ENCODE measurements at regions not wholly inside any gene's neighbourhood (a gene's known extent, or its start where the extent isn't known, plus 50 kb on each side); places are given as distances from the start of the nearest gene placed in this dataset.

DNA sequence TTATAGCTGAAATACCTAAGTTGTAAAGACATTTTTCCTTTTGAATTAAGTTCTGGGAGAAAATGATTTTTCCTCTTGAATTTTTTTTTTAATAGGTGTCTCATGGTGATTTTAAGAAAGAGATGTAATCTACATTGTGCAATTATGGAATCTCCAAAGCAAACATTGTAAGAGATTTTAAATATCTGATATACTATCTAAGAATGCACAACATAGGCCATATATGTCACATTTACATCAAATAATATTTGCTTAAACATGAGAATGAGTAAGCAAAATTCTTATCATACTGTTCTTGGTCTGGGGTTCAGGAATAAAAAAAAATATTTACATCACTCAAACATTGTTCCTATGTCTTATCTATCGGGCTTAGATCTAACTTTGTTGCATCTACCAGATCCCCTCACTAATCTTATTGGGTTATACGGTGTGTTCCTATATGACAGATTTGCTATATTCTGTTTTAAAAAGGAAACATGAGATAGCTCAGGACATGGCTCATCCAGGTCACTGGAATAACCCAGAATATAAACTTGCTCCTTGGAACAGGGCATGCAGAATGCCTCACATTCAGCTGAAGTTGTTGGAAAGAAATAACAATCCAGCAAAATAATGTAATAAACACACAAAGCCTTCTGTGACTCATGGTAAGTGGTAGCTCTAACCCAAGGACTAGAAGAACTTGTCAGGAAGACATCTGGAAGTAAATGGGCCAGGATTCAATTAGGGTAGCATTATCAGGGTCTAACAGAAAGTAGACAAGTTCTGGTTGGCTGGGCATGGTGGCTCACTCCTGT is 794.7 kb downstream of the IPMK start:
- Histone ChIP-seq H3K4me3 (ENCODE audit: low read depth, low read length) (no peak overlapping the region), H3K36me3 (replicated peaks) (no peaks in the 10 kb centered on the region), H3K27me3 (replicated peaks) (no peaks in the 10 kb centered on the region), H3K27ac (no peak overlapping the region)
- in situ Hi-C loops (cut with HindIII; ENCODE audit: low pct_ligation_motif_present, low sequenced_read_pairs) = no loop called here
- TF ChIP-seq, protein P1, sequence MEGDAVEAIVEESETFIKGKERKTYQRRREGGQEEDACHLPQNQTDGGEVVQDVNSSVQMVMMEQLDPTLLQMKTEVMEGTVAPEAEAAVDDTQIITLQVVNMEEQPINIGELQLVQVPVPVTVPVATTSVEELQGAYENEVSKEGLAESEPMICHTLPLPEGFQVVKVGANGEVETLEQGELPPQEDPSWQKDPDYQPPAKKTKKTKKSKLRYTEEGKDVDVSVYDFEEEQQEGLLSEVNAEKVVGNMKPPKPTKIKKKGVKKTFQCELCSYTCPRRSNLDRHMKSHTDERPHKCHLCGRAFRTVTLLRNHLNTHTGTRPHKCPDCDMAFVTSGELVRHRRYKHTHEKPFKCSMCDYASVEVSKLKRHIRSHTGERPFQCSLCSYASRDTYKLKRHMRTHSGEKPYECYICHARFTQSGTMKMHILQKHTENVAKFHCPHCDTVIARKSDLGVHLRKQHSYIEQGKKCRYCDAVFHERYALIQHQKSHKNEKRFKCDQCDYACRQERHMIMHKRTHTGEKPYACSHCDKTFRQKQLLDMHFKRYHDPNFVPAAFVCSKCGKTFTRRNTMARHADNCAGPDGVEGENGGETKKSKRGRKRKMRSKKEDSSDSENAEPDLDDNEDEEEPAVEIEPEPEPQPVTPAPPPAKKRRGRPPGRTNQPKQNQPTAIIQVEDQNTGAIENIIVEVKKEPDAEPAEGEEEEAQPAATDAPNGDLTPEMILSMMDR (IDR thresholded peaks at IDR 0.05; ENCODE audit: low read depth, low read length, missing control alignments) = no peak
- DNase-seq = no peak

DNA sequence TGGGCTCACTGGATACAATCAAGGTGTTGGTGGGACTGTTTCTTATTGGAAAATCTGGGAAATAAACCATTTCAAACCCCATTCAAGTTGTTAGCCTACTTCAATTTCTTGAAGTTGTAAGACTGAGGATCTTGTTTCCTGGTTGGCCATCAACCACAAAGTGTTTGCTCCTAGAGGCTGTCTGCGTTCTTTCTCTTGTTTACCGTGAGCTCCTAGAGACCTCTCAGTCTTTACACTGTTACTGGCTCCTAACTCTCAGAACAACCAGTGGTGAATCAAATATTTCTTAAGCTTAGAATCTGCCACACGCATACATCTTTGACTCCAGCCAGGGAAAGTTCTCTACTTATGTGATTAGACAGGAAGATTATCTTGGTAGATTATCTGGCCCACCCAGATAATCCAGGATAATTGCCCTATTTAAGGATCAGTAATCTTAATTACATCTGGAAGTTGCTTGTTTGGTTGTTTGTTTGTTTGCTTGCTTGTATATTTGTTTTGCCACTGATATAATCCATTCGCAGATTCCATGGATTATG is 798.7 kb downstream of the IPMK start:
- no peak overlapping the region for H3K27ac ChIP-seq
- H3K4me3 ChIP-seq (ENCODE audit: low read depth, low read length) = no peak overlapping the region
- TF ChIP-seq, protein P1 (IDR thresholded peaks at IDR 0.05; ENCODE audit: low read depth, low read length, missing control alignments) = no peak
- no peaks in the 10 kb centered on the region for H3K27me3 ChIP-seq (replicated peaks)
- H3K36me3 ChIP-seq (replicated peaks) = no peaks in the 10 kb centered on the region
- no peak for DNase-seq
- in situ Hi-C loops (cut with HindIII; ENCODE audit: low pct_ligation_motif_present, low sequenced_read_pairs) = no loop called here

DNA sequence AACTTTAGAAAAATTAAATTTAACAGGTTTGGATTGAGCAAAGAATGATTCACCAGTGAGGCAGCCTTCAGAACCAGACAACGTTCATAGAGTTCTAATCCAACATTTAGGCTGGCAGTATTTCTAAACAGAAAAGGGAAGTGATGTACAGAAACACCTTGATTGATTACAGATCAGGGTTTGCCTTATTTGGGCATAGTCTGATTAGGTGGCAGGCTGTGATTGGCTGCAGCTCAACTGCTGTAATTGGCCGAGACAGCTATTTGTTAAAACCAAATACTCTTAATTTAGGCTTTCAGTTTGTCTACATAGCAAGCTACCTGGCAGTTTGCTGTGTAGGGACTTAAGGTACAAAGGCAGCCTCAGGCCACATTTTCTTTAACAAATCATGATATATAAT is 802.5 kb downstream of the IPMK start:
- Histone ChIP-seq H3K36me3 (replicated peaks) (no peaks in the 10 kb centered on the region), H3K4me3 (ENCODE audit: low read depth, low read length) (no peak overlapping the region), H3K27ac (no peak overlapping the region), H3K27me3 (replicated peaks) (no peaks in the 10 kb centered on the region)
- DNase-seq = no peak
- TF ChIP-seq, protein P1 (IDR thresholded peaks at IDR 0.05; ENCODE audit: low read depth, low read length, missing control alignments) = no peak
- in situ Hi-C loops (cut with HindIII; ENCODE audit: low pct_ligation_motif_present, low sequenced_read_pairs) = no loop called here

DNA sequence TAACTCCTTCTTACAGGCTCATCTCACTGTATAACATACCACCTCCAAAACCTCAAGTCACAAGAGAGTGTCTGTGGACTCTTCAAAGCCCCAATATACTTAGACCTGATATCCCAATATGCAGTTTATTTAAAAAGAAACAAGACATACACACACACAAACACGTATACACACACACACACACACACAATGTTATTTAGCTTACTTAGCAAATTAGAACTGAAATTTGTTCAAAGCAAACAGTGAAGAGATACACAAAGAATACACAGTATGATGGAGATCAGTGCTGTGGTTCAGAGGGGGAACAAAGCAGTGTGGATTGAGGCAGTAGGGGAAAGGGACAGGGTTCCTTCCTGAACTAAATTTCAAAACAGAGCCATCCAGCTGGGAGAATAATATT is 807.2 kb downstream of the IPMK start:
- TF ChIP-seq, protein P1 (IDR thresholded peaks at IDR 0.05; ENCODE audit: low read depth, low read length, missing control alignments) = no peak
- in situ Hi-C loops (cut with HindIII; ENCODE audit: low pct_ligation_motif_present, low sequenced_read_pairs) = no loop called here
- Histone ChIP-seq H3K36me3 (replicated peaks) (no peaks in the 10 kb centered on the region), H3K27me3 (replicated peaks) (no peaks in the 10 kb centered on the region), H3K27ac (no peak overlapping the region), H3K4me3 (ENCODE audit: low read depth, low read length) (no peak overlapping the region)
- no peak for DNase-seq

DNA sequence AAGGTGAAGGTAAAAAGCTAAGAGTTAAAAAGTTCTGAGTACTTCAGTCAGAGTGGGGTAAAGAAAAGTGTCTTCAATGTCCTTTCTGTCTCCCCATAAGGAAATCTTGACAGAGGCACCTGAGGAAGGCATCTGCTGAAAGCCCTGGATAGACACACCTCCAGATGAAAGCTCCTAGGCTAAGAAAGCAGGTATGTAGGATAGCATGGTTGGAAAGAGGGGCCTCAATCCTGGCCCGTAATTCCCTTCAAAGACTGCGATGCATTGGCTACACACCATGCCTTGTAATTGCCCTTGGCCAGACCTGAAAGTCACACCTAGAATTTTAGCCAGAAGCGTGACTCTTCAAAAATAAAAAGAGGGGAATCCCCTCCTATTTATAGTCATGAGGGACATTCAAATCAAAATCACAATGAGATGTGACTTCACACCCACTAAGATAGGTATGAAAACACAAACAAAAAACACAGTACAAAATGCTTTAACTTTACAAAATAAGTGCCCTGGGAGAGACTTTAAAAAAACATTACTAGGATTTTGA is 809.7 kb downstream of the IPMK start:
- TF ChIP-seq, protein P1 (IDR thresholded peaks at IDR 0.05; ENCODE audit: low read depth, low read length, missing control alignments) = no peak
- Histone ChIP-seq H3K36me3 (replicated peaks) (no peaks in the 10 kb centered on the region), H3K27ac (no peak overlapping the region), H3K4me3 (ENCODE audit: low read depth, low read length) (no peak overlapping the region), H3K27me3 (replicated peaks) (no peaks in the 10 kb centered on the region)
- in situ Hi-C loops (cut with HindIII; ENCODE audit: low pct_ligation_motif_present, low sequenced_read_pairs) = no loop called here
- no peak for DNase-seq

Data from brain microvascular endothelial cell (primary cell).